GM23248 (cell line): ENCODE measurements at regions not wholly inside any gene's neighbourhood (a gene's known extent, or its start where the extent isn't known, plus 50 kb on each side); places are given as distances from the start of the nearest gene placed in this dataset.

Source experiments
- DNase-seq: peaks from one replicate; pipeline ENCODE4 v3.0.0-alpha.2; 2015
- H2AFZ ChIP-seq: fragments of 200-600 bp; sonication (generic); 2 replicates; pipeline ENCODE4 v1.6.1; 2016; ENCODE audit warnings: antibody characterized with exemption
- H3F3A ChIP-seq: fragments of 200-600 bp; sonication (generic); 2 replicates; pipeline ENCODE4 v1.6.1; 2016; ENCODE audit warnings: mild to moderate bottlenecking, antibody characterized with exemption, mixed run types; ENCODE audit not compliant: insufficient read depth
- H3K27ac ChIP-seq: fragments of 200-600 bp; sonication (generic); 2 replicates; pipeline ENCODE4 v1.5.1; 2016; ENCODE audit warnings: mild to moderate bottlenecking
- H3K27me3 ChIP-seq: fragments of 200-600 bp; sonication (generic); replicated peaks from 2 replicates; pipeline ENCODE4 v1.6.1; 2016; ENCODE audit warnings: mild to moderate bottlenecking; ENCODE audit not compliant: insufficient read depth
- H3K36me3 ChIP-seq: fragments of 200-600 bp; sonication (generic); 2 replicates; pipeline ENCODE4 v1.6.1; 2016; ENCODE audit warnings: low read depth, mild to moderate bottlenecking
- H3K4me1 ChIP-seq: fragments of 200-600 bp; sonication (generic); 2 replicates; pipeline ENCODE4 v1.6.1; 2016; ENCODE audit warnings: mild to moderate bottlenecking; ENCODE audit not compliant: insufficient read depth
- H3K4me2 ChIP-seq: fragments of 200-600 bp; sonication (generic); one replicate; pipeline ENCODE4 v1.6.1; 2016; ENCODE audit warnings: mild to moderate bottlenecking; ENCODE audit not compliant: unreplicated experiment
- H3K4me3 ChIP-seq: fragments of 200-600 bp; sonication (generic); 2 replicates; pipeline ENCODE4 v1.5.1; 2016; ENCODE audit warnings: mild to moderate bottlenecking
- H3K79me2 ChIP-seq: fragments of 200-600 bp; sonication (generic); 2 replicates; pipeline ENCODE4 v1.6.1; 2016; ENCODE audit warnings: mild to moderate bottlenecking; ENCODE audit not compliant: insufficient read depth
- H3K9ac ChIP-seq: fragments of 200-600 bp; sonication (generic); 2 replicates; pipeline ENCODE4 v1.6.1; 2016; ENCODE audit warnings: mild to moderate bottlenecking
- H3K9me2 ChIP-seq: fragments of 200-600 bp; sonication (generic); 2 replicates; pipeline ENCODE4 v1.6.1; 2016; ENCODE audit warnings: mixed run types, mild to moderate bottlenecking, moderate library complexity; ENCODE audit not compliant: insufficient read depth
- H3K9me3 ChIP-seq: fragments of 200-600 bp; sonication (generic); one replicate; pipeline ENCODE4 v1.6.1; 2017; ENCODE audit warnings: low read depth
- H4K20me1 ChIP-seq: fragments of 200-600 bp; sonication (generic); 2 replicates; pipeline ENCODE4 v1.6.0; 2016; ENCODE audit not compliant: insufficient read depth
- EZH2 ChIP-seq: fragments of 200-600 bp; sonication (generic); IDR thresholded peaks from 2 replicates; pipeline ENCODE4 v1.6.1; 2018; ENCODE audit warnings: antibody characterized with exemption, mild to moderate bottlenecking; ENCODE audit not compliant: insufficient read depth, poor library complexity, severe bottlenecking
- EZH2phosphoT487 ChIP-seq: fragments of 200-600 bp; sonication (generic); IDR thresholded peaks from 2 replicates; pipeline ENCODE4 v1.6.1; 2018; ENCODE audit warnings: antibody characterized with exemption, moderate library complexity, mild to moderate bottlenecking, low read depth; ENCODE audit not compliant: insufficient read depth
- WGBS, 2 experiments: methylation state at CpG; one replicate each; pipeline ENCODE4 v1.1.6; 2015 to 2017; ENCODE audit warnings: low lambda C conversion rate in 2 of 2, low coverage in 1 of 2; ENCODE audit errors: missing lambda C conversion rate in 2 of 2; 5-methylcytosine and 5-hydroxymethylcytosine counted together
- in situ Hi-C: fragments of 300-500 bp; cut with MboI; formaldehyde crosslinking; loops from 2 replicates; pipeline ENCODE4 v1.15.0; 2020

GRCh38 chr7:10472115-10472514, 501.6 kb upstream of the PHF14 start:
- Histone ChIP-seq H3K4me1 (no peaks in the 10 kb centered on the region), H3K36me3 (no peaks in the 10 kb centered on the region), H3K9me2 (no peaks in the 10 kb centered on the region), H3K79me2 (no peaks in the 10 kb centered on the region), H3K4me3 (no peak overlapping the region), H2AFZ (no peak overlapping the region), H3F3A (no peaks in the 10 kb centered on the region), H3K9ac (no peak overlapping the region), H3K27me3 (no peaks in the 10 kb centered on the region), H4K20me1 (no peaks in the 10 kb centered on the region), H3K9me3 (no peaks in the 10 kb centered on the region), H3K27ac (no peak overlapping the region), H3K4me2 (no peak overlapping the region)
- no peak for DNase-seq
- WGBS, 2 experiments = 3% methylated on average over 3 of the region's 3 CpGs
- TF ChIP-seq EZH2 (no peak), EZH2phosphoT487 (no peak)
- in situ Hi-C loops = no loop called here

- H3K36me3 ChIP-seq = no peaks in the 10 kb centered on the region
- no peaks in the 10 kb centered on the region for H3K9me2 ChIP-seq
- no peaks in the 10 kb centered on the region for H3F3A ChIP-seq
- in situ Hi-C loops = no loop called here
- 21 to 33% methylated on average over 3 of the region's 3 CpGs for WGBS, 2 experiments
- no peaks in the 10 kb centered on the region for H3K9me3 ChIP-seq
- no peak overlapping the region for H3K4me3 ChIP-seq
- no peak overlapping the region for H3K4me2 ChIP-seq
- TF ChIP-seq EZH2 (no peak), EZH2phosphoT487 (no peak)
- H3K79me2 ChIP-seq = no peaks in the 10 kb centered on the region
- no peaks in the 10 kb centered on the region for H3K27me3 ChIP-seq
- H3K27ac ChIP-seq = no peak overlapping the region
- no peaks in the 10 kb centered on the region for H3K4me1 ChIP-seq
- no peaks in the 10 kb centered on the region for H4K20me1 ChIP-seq
- no peak overlapping the region for H2AFZ ChIP-seq
- no peak overlapping the region for H3K9ac ChIP-seq
- DNase-seq = no peak
These were observed 500.1 kb upstream of the PHF14 start for GRCh38 chr7:10473569-10473968.

GRCh38 chr7:10474048-10474447, 499.6 kb upstream of the PHF14 start:
- no peak overlapping the region for H3K4me3 ChIP-seq
- no peaks in the 10 kb centered on the region for H3F3A ChIP-seq
- H3K36me3 ChIP-seq = no peaks in the 10 kb centered on the region
- H3K4me2 ChIP-seq = no peak overlapping the region
- H3K9ac ChIP-seq = no peak overlapping the region
- DNase-seq = no peak
- in situ Hi-C loops = no loop called here
- H3K9me3 ChIP-seq = no peaks in the 10 kb centered on the region
- no peaks in the 10 kb centered on the region for H3K4me1 ChIP-seq
- H3K27me3 ChIP-seq = no peaks in the 10 kb centered on the region
- H4K20me1 ChIP-seq = no peaks in the 10 kb centered on the region
- WGBS, 2 experiments = 54 to 57% methylated on average over 3 of the region's 3 CpGs
- H3K79me2 ChIP-seq = no peaks in the 10 kb centered on the region
- TF ChIP-seq EZH2 (no peak), EZH2phosphoT487 (no peak)
- H2AFZ ChIP-seq = no peak overlapping the region
- no peak overlapping the region for H3K27ac ChIP-seq
- H3K9me2 ChIP-seq = no peaks in the 10 kb centered on the region

- Histone ChIP-seq H3K9ac (no peak overlapping the region), H2AFZ (no peak overlapping the region), H4K20me1 (no peaks in the 10 kb centered on the region), H3K79me2 (no peaks in the 10 kb centered on the region), H3K4me1 (no peaks in the 10 kb centered on the region), H3K9me2 (no peaks in the 10 kb centered on the region), H3K27me3 (no peaks in the 10 kb centered on the region), H3K4me3 (no peak overlapping the region), H3K36me3 (no peaks in the 10 kb centered on the region), H3K27ac (no peak overlapping the region), H3F3A (no peaks in the 10 kb centered on the region), H3K4me2 (no peak overlapping the region), H3K9me3 (no peaks in the 10 kb centered on the region)
- TF ChIP-seq EZH2phosphoT487 (no peak), EZH2 (no peak)
- in situ Hi-C loops = no loop called here
- WGBS, 2 experiments = 47 to 50% methylated on average over 20 of the region's 20 CpGs
- DNase-seq = no peak
These were observed 497.6 kb upstream of the PHF14 start for GRCh38 chr7:10475940-10476641.
